Liver (tissue), 8 donors: ENCODE measurements at regions not wholly inside any gene's neighbourhood (a gene's known extent, or its start where the extent isn't known, plus 50 kb on each side); places are given as distances from the start of the nearest gene placed in this dataset.

ENCODE experiments used
- DNase-seq: peaks from one replicate; pipeline ENCODE4 v3.0.0-alpha.2; 2017; ENCODE audit warnings: low spot score
- H3K27ac ChIP-seq, 2 donors: one replicate each; pipeline ENCODE4 v1.7.0; 2013; ENCODE audit warnings: inconsistent platforms in 2 of 2, low read length in 2 of 2, control low read depth in 1 of 2, low read depth in 1 of 2, mild to moderate bottlenecking in 1 of 2
- H3K27me3 ChIP-seq, 4 donors: one replicate each; pipeline versions ENCODE4 v1.6.1 to v1.7.0; 2013; ENCODE audit warnings: low read length in 3 of 4, inconsistent platforms in 1 of 4, mild to moderate bottlenecking in 1 of 4, moderate library complexity in 1 of 4; ENCODE audit not compliant: control insufficient read depth in 4 of 4, insufficient read depth in 4 of 4
- H3K36me3 ChIP-seq, 4 donors: one replicate each; pipeline versions ENCODE4 v1.6.1 to v1.7.0; 2013; ENCODE audit warnings: low read length in 3 of 4, mild to moderate bottlenecking in 3 of 4, low read depth in 1 of 4, moderate library complexity in 1 of 4; ENCODE audit not compliant: control insufficient read depth in 4 of 4, insufficient read depth in 3 of 4
- H3K4me1 ChIP-seq, 4 donors: one replicate each; pipeline versions ENCODE4 v1.6.1 to v1.7.0; 2013; ENCODE audit warnings: low read length in 3 of 4, mild to moderate bottlenecking in 3 of 4, moderate library complexity in 1 of 4; ENCODE audit not compliant: control insufficient read depth in 4 of 4, insufficient read depth in 4 of 4
- H3K4me3 ChIP-seq, 3 donors: one replicate each; pipeline versions ENCODE4 v1.6.1 to v1.7.0; 2013; ENCODE audit warnings: low read length in 3 of 3, control low read depth in 1 of 3, low read depth in 1 of 3, mild to moderate bottlenecking in 1 of 3
- H3K9ac ChIP-seq, 2 donors: one replicate each; pipeline ENCODE4 v1.7.0; 2013; ENCODE audit warnings: low read length in 2 of 2, mild to moderate bottlenecking in 2 of 2, moderate library complexity in 2 of 2, control low read depth in 1 of 2, low read depth in 1 of 2
- H3K9me3 ChIP-seq, 4 donors: one replicate each; pipeline versions ENCODE4 v1.6.1 to v1.7.0; 2013; ENCODE audit warnings: low read length in 3 of 4; ENCODE audit not compliant: control insufficient read depth in 4 of 4
- ATF3 ChIP-seq: IDR thresholded peaks from 2 replicates; pipeline ENCODE4 v1.6.1; 2016; ENCODE audit warnings: antibody characterized with exemption
- EGR1 ChIP-seq, 2 donors: IDR thresholded peaks; 2 replicates each; pipeline ENCODE4 v1.6.1; 2016 to 2018; ENCODE audit warnings: antibody characterized with exemption in 2 of 2, low read depth in 2 of 2
- FOXA1 ChIP-seq: IDR thresholded peaks from 2 replicates; pipeline ENCODE4 v1.6.1; 2016; ENCODE audit warnings: antibody characterized with exemption
- FOXA2 ChIP-seq: IDR thresholded peaks from 2 replicates; pipeline ENCODE4 v1.6.1; 2016; ENCODE audit warnings: antibody characterized with exemption
- GABPA ChIP-seq, 2 donors: IDR thresholded peaks in 1 of 2; conservative IDR thresholded peaks in 1 of 2; 2 replicates each; pipeline ENCODE4 v1.6.1; 2016; ENCODE audit warnings: antibody characterized with exemption in 2 of 2, mild to moderate bottlenecking in 1 of 2, moderate library complexity in 1 of 2
- HNF4A ChIP-seq, 2 donors: conservative IDR thresholded peaks; 2 replicates each; pipeline ENCODE4 v1.6.1; 2016; ENCODE audit warnings: antibody characterized with exemption in 2 of 2, mild to moderate bottlenecking in 2 of 2
- JUND ChIP-seq, 2 donors: IDR thresholded peaks; 2 replicates each; pipeline ENCODE4 v1.6.1; 2016; ENCODE audit warnings: antibody characterized with exemption in 2 of 2
- NR2F2 ChIP-seq: IDR thresholded peaks from 2 replicates; pipeline ENCODE4 v1.6.1; 2016; ENCODE audit warnings: antibody characterized with exemption
- RAD21 ChIP-seq, 2 donors: IDR thresholded peaks; 2 replicates each; pipeline ENCODE4 v1.6.1; 2016; ENCODE audit warnings: antibody characterized with exemption in 2 of 2, mild to moderate bottlenecking in 2 of 2
- REST ChIP-seq: IDR thresholded peaks from 2 replicates; pipeline ENCODE4 v1.6.1; 2016; ENCODE audit warnings: antibody characterized with exemption, mild to moderate bottlenecking
- RXRA ChIP-seq, 2 donors: IDR thresholded peaks; 2 replicates each; pipeline ENCODE4 v1.6.1; 2017 to 2018; ENCODE audit warnings: antibody characterized with exemption in 2 of 2, mild to moderate bottlenecking in 1 of 2
- SP1 ChIP-seq: IDR thresholded peaks from 2 replicates; pipeline ENCODE4 v1.6.1; 2018; ENCODE audit warnings: antibody characterized with exemption, mild to moderate bottlenecking
- TAF1 ChIP-seq: conservative IDR thresholded peaks from 2 replicates; pipeline ENCODE4 v1.6.1; 2016; ENCODE audit warnings: antibody characterized with exemption, mild to moderate bottlenecking
- WGBS: extraction: QIAGEN DNeasy Blood & Tissue Kit; methylation state at CpG from one replicate; pipeline ENCODE4 v1.1.7; 2013; 5-methylcytosine and 5-hydroxymethylcytosine counted together
- TF ChIP-seq, protein P1 (sequence below): fragments of 150-350 bp; IDR thresholded peaks from 2 replicates; pipeline ENCODE4 v1.5.1; 2017; ENCODE audit warnings: improper control_type of control experiment, low read depth, low read length; ENCODE audit not compliant: missing input control
- TF ChIP-seq, protein P2 (sequence below): IDR thresholded peaks from 2 replicates; pipeline ENCODE4 v1.6.1; 2016; ENCODE audit warnings: antibody characterized with exemption
- donor health status: healthy.
- donor health status: healthy.
- donor health status: healthy.
- donor health status: healthy.
- donor health status: healthy.

DNA sequence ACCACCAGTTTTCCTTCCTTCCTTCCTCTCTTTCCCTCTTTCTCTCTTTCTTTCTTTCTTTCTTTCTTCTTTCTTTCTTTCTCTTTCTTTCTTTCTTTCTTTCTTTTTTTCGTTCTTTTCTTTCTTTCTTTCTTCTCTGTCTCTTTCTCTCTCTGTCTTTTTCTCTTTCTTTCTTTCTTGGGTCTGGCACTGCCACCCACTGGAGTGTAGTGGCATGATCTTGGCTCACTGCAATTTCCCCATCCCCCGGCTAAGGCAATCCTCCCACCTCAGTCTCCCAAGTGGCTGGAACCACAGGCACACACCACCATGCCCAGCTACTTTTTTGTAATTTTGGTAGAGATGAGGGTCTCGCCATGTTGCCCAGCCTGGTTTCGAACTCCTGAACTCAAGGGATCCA lies 51.6 kb upstream of the NHS start:
- TF ChIP-seq, protein P1, sequence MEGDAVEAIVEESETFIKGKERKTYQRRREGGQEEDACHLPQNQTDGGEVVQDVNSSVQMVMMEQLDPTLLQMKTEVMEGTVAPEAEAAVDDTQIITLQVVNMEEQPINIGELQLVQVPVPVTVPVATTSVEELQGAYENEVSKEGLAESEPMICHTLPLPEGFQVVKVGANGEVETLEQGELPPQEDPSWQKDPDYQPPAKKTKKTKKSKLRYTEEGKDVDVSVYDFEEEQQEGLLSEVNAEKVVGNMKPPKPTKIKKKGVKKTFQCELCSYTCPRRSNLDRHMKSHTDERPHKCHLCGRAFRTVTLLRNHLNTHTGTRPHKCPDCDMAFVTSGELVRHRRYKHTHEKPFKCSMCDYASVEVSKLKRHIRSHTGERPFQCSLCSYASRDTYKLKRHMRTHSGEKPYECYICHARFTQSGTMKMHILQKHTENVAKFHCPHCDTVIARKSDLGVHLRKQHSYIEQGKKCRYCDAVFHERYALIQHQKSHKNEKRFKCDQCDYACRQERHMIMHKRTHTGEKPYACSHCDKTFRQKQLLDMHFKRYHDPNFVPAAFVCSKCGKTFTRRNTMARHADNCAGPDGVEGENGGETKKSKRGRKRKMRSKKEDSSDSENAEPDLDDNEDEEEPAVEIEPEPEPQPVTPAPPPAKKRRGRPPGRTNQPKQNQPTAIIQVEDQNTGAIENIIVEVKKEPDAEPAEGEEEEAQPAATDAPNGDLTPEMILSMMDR = no peak
- TF ChIP-seq RXRA (IDR thresholded peaks at IDR 0.05) = no peak
- TF ChIP-seq FOXA1 = no peak
- TF ChIP-seq ATF3 = no peak
- TF ChIP-seq RAD21 (IDR thresholded peaks at IDR 0.05) = no peak
- TF ChIP-seq JUND (IDR thresholded peaks at IDR 0.05) = no peak
- no peak for TF ChIP-seq TAF1
- TF ChIP-seq SP1 = no peak
- no peak for TF ChIP-seq HNF4A (conservative IDR thresholded peaks at IDR 0.05)
- no peak for TF ChIP-seq EGR1 (IDR thresholded peaks at IDR 0.05; ENCODE audit: low read depth in 2 of 2)
- TF ChIP-seq, protein P2, sequence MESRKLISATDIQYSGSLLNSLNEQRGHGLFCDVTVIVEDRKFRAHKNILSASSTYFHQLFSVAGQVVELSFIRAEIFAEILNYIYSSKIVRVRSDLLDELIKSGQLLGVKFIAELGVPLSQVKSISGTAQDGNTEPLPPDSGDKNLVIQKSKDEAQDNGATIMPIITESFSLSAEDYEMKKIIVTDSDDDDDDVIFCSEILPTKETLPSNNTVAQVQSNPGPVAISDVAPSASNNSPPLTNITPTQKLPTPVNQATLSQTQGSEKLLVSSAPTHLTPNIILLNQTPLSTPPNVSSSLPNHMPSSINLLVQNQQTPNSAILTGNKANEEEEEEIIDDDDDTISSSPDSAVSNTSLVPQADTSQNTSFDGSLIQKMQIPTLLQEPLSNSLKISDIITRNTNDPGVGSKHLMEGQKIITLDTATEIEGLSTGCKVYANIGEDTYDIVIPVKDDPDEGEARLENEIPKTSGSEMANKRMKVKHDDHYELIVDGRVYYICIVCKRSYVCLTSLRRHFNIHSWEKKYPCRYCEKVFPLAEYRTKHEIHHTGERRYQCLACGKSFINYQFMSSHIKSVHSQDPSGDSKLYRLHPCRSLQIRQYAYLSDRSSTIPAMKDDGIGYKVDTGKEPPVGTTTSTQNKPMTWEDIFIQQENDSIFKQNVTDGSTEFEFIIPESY = no peak
- TF ChIP-seq NR2F2 = no peak
- TF ChIP-seq FOXA2 = no peak
- no peak for TF ChIP-seq REST
- no peak for TF ChIP-seq GABPA (IDR thresholded peaks at IDR 0.05 in 1 of 2, conservative IDR thresholded peaks at IDR 0.05 in 1 of 2)
- 75% methylated on average over 4 of the region's 4 CpGs for WGBS
- H3K9ac ChIP-seq = no peak overlapping the region
- DNase-seq = no peak
- no peaks in the 10 kb centered on the region for H3K27me3 ChIP-seq
- no peaks in the 10 kb centered on the region for H3K9me3 ChIP-seq
- H3K27ac ChIP-seq = no peak overlapping the region
- H3K4me3 ChIP-seq = no peak overlapping the region
- no peaks in the 10 kb centered on the region for H3K4me1 ChIP-seq
- H3K36me3 ChIP-seq = no peaks in the 10 kb centered on the region
